ENCODE measurements at regions not wholly inside any gene's neighbourhood (a gene's known extent, or its start where the extent isn't known, plus 50 kb on each side); places are given as distances from the start of the nearest gene placed in this dataset.

- Histone ChIP-seq H3K27me3 (no peaks in the 10 kb centered on the region), H3K9me3 (no peaks in the 10 kb centered on the region), H3K4me3 (no peak overlapping the region), H3K4me1 (no peaks in the 10 kb centered on the region), H3K27ac (no peak overlapping the region), H3K36me3 (no peaks in the 10 kb centered on the region)
- WGBS, 2 donors: 79 to 90% methylated on average over 3 of the region's 3 CpGs
- DNase-seq (no peak), ATAC-seq (ENCODE audit: low FRiP score in 2 of 2) (no peak)
- TF ChIP-seq EP300 (IDR thresholded peaks at IDR 0.05) (no peak), CTCF (IDR thresholded peaks at IDR 0.05) (no peak), POLR2AphosphoS5 (IDR thresholded peaks at IDR 0.05) (no peak), POLR2A (IDR thresholded peaks at IDR 0.05) (no peak)
Observed at GRCh38 chr6:56835612-56836011, 119.3 kb upstream of the BEND6 start.

- WGBS, 2 donors: 88 to 100% methylated on average over 1 of the region's 1 CpG
- Histone ChIP-seq H3K9me3 (no peaks in the 10 kb centered on the region), H3K27ac (no peak overlapping the region), H3K27me3 (no peaks in the 10 kb centered on the region), H3K4me1 (no peaks in the 10 kb centered on the region), H3K4me3 (no peak overlapping the region), H3K36me3 (no peaks in the 10 kb centered on the region)
- no peak for DNase-seq
- ATAC-seq (ENCODE audit: low FRiP score in 2 of 2): no peak
- no peak for TF ChIP-seq CTCF (IDR thresholded peaks at IDR 0.05)
- TF ChIP-seq EP300 (IDR thresholded peaks at IDR 0.05): no peak
- no peak for TF ChIP-seq POLR2AphosphoS5 (IDR thresholded peaks at IDR 0.05)
- no peak for TF ChIP-seq POLR2A (IDR thresholded peaks at IDR 0.05)
Observed at GRCh38 chr6:56833873-56834272, 121.0 kb upstream of the BEND6 start.

GRCh38 chr6:56833127-56833791 is 121.6 kb upstream of the BEND6 start:
- 69 to 70% methylated on average over 3 of the region's 3 CpGs for WGBS, 2 donors
- DNase-seq (no peak), ATAC-seq (ENCODE audit: low FRiP score in 2 of 2) (no peak)
- Histone ChIP-seq H3K27ac (no peak overlapping the region), H3K9me3 (no peaks in the 10 kb centered on the region), H3K27me3 (no peaks in the 10 kb centered on the region), H3K4me1 (no peaks in the 10 kb centered on the region), H3K36me3 (no peaks in the 10 kb centered on the region), H3K4me3 (no peak overlapping the region)
- no peak for TF ChIP-seq POLR2AphosphoS5 (IDR thresholded peaks at IDR 0.05)
- no peak for TF ChIP-seq CTCF (IDR thresholded peaks at IDR 0.05)
- TF ChIP-seq EP300 (IDR thresholded peaks at IDR 0.05): no peak
- TF ChIP-seq POLR2A (IDR thresholded peaks at IDR 0.05): no peak

GRCh38 chr6:56832225-56832624 is 122.7 kb upstream of the BEND6 start:
- 91 to 94% methylated on average over 3 of the region's 3 CpGs for WGBS, 2 donors
- Histone ChIP-seq H3K27me3 (no peaks in the 10 kb centered on the region), H3K4me1 (no peaks in the 10 kb centered on the region), H3K27ac (no peak overlapping the region), H3K36me3 (no peaks in the 10 kb centered on the region), H3K9me3 (no peaks in the 10 kb centered on the region), H3K4me3 (no peak overlapping the region)
- TF ChIP-seq POLR2A (IDR thresholded peaks at IDR 0.05) (no peak), CTCF (IDR thresholded peaks at IDR 0.05) (no peak)
- no peak for ATAC-seq (ENCODE audit: low FRiP score in 2 of 2)
- DNase-seq: no peak

GRCh38 chr6:56831334-56831733 is 123.6 kb upstream of the BEND6 start:
- WGBS, 2 donors: 80 to 89% methylated on average over 2 of the region's 2 CpGs
- ATAC-seq (ENCODE audit: low FRiP score in 2 of 2) (no peak), DNase-seq (no peak)
- no peaks in the 10 kb centered on the region for H3K9me3 ChIP-seq
- no peak overlapping the region for H3K27ac ChIP-seq
- no peaks in the 10 kb centered on the region for H3K4me1 ChIP-seq
- no peaks in the 10 kb centered on the region for H3K27me3 ChIP-seq
- H3K4me3 ChIP-seq: no peak overlapping the region
- TF ChIP-seq CTCF (IDR thresholded peaks at IDR 0.05) (no peak), POLR2A (IDR thresholded peaks at IDR 0.05) (no peak)
- no peaks in the 10 kb centered on the region for H3K36me3 ChIP-seq

Data from upper lobe of left lung (tissue), 6 donors.